ENCODE measurements at regions not wholly inside any gene's neighbourhood (a gene's known extent, or its start where the extent isn't known, plus 50 kb on each side); places are given as distances from the start of the nearest gene placed in this dataset.

DNA sequence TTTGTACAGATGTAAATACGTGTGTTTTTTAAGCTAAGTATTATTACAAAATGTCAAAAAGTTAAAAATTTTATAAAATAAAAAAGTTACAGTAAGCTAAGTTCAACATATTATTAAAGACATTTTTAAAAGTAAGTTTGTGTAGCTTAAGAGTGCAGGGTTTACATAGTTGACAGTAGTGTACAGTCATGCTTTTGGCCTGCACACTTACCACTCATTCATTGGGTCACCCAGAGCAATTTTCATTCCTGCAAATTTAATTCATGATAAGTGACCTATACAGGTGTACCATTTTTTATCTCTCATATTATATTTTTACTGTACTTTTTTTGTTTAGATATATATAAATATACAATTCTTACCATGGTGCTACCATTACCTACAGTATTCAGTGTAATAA is 769.9 kb upstream of the SLITRK6 start:
- TF ChIP-seq, protein P1, sequence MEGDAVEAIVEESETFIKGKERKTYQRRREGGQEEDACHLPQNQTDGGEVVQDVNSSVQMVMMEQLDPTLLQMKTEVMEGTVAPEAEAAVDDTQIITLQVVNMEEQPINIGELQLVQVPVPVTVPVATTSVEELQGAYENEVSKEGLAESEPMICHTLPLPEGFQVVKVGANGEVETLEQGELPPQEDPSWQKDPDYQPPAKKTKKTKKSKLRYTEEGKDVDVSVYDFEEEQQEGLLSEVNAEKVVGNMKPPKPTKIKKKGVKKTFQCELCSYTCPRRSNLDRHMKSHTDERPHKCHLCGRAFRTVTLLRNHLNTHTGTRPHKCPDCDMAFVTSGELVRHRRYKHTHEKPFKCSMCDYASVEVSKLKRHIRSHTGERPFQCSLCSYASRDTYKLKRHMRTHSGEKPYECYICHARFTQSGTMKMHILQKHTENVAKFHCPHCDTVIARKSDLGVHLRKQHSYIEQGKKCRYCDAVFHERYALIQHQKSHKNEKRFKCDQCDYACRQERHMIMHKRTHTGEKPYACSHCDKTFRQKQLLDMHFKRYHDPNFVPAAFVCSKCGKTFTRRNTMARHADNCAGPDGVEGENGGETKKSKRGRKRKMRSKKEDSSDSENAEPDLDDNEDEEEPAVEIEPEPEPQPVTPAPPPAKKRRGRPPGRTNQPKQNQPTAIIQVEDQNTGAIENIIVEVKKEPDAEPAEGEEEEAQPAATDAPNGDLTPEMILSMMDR (conservative IDR thresholded peaks at IDR 0.05), result no peak
- TF ChIP-seq ZFX (IDR thresholded peaks at IDR 0.05), result no peak
